ENCODE measurements at regions not wholly inside any gene's neighbourhood (a gene's known extent, or its start where the extent isn't known, plus 50 kb on each side); places are given as distances from the start of the nearest gene placed in this dataset.

DNA sequence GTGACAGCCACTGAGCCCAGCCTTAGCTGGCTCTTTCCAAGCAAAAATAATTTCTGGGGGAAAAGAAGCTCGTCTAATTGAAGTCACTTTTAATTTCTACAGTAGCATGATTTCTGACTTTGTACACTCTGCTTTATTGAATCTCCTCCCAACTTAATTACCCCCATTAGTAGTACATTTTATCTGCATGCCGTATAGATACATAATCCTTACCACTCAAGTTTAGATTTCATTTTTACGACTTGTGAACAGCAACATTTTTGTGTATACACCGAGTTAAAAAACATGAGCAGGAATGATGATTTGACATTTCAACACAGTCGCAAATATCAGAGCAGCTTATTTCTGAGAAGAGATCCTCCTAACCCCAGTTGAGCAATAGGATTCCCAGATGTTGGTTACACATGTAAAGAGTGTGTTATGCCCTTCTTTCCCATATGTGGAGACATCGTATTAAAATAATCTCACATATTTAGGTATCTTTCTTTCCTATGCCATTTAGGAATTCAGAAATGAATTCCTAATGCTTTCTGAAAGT lies 127.3 kb upstream of the MTHFD1L start:
- Histone ChIP-seq H3K4me3 (ENCODE audit: low read length) (no peak overlapping the region), H4K20me1 (ENCODE audit: insufficient read depth, low read length) (peaks cover 82% of the 10 kb centered on the region), H3K79me2 (ENCODE audit: low read length) (peaks cover 82% of the 10 kb centered on the region), H2AFZ (ENCODE audit: low read depth, low read length) (no peak overlapping the region), H3K9ac (ENCODE audit: low read length) (no peak overlapping the region), H3K4me1 (ENCODE audit: low read length) (peaks cover 23% of the 10 kb centered on the region), H3K27ac (ENCODE audit: low read length) (no peak overlapping the region), H3K9me3 (ENCODE audit: insufficient read depth, low read length) (no peaks in the 10 kb centered on the region), H3K36me3 (replicated peaks; ENCODE audit: low read depth, low read length) (peaks cover 12% of the 10 kb centered on the region), H3K4me2 (ENCODE audit: low read length) (no peak overlapping the region), H3K27me3 (ENCODE audit: low read depth, low read length) (no peaks in the 10 kb centered on the region)
- TF ChIP-seq EZH2phosphoT487 (IDR thresholded peaks at IDR 0.05; ENCODE audit: low read depth): no peak
- TF ChIP-seq CTCF (IDR thresholded peaks at IDR 0.05; ENCODE audit: low read depth, low read length): no peak

DNA sequence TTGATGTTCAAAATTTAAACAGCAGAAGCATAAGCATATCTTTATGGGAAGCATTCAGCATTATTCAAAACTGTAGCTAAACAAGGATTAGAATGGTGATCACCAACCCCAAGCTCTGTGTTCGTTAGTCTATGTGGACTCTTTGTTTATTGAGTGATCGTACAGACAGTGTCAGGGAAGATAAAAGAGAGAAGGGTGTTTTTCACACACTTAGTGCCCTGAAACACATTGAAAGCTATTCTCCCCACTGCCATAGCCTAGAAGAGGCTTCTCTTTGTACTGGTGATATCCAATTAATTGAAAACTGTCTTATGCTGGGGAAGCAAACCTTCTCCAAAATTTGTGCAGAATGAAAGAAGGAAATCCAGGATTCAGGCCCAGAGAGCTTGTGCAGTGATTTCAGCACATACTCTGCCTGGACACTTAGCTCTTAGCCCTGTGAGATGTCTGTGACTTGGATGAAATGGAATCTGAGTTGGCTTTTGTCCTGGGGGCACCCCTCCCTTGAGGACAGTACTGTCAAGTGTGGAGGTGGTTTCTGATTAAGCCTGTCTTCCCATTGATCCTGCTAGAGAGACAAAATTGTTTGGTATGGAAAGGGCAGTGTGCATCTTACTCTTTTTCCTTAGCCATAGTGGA lies 125.7 kb upstream of the MTHFD1L start:
- H3K4me3 ChIP-seq (ENCODE audit: low read length): no peak overlapping the region
- no peak overlapping the region for H3K27ac ChIP-seq (ENCODE audit: low read length)
- H3K9me3 ChIP-seq (ENCODE audit: insufficient read depth, low read length): no peaks in the 10 kb centered on the region
- H3K4me1 ChIP-seq (ENCODE audit: low read length): peaks cover 11% of the 10 kb centered on the region; the same call in 1 of the 2 replicates
- H3K36me3 ChIP-seq (replicated peaks; ENCODE audit: low read depth, low read length): no peaks in the 10 kb centered on the region
- no peak overlapping the region for H3K4me2 ChIP-seq (ENCODE audit: low read length)
- TF ChIP-seq EZH2phosphoT487 (IDR thresholded peaks at IDR 0.05; ENCODE audit: low read depth) (no peak), CTCF (IDR thresholded peaks at IDR 0.05; ENCODE audit: low read depth, low read length) (no peak)
- H2AFZ ChIP-seq (ENCODE audit: low read depth, low read length): no peak overlapping the region
- peaks cover 83% of the 10 kb centered on the region for H3K79me2 ChIP-seq (ENCODE audit: low read length)
- H3K9ac ChIP-seq (ENCODE audit: low read length): no peak overlapping the region
- H4K20me1 ChIP-seq (ENCODE audit: insufficient read depth, low read length): peaks cover 80% of the 10 kb centered on the region
- H3K27me3 ChIP-seq (ENCODE audit: low read depth, low read length): no peaks in the 10 kb centered on the region

DNA sequence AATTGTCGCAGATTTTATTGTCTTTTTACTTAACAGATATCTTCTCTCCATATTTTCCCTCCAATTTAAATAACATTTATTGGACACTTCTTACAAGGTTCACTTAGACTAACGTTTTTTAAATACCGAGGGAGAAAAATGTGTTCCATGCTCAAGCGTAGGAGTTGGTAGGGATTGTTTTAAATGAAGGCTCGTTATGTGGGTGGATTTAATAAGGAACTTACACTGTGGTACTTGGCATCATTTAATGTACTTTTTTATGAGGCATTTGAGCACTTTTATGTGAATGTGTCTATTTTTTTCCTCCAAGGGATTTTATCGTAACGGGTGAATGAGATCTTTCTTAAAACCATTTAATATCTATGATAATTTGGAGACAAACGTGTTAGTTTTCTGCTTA lies 125.0 kb upstream of the MTHFD1L start:
- Histone ChIP-seq H4K20me1 (ENCODE audit: insufficient read depth, low read length) (peaks cover 80% of the 10 kb centered on the region), H3K79me2 (ENCODE audit: low read length) (peaks cover 86% of the 10 kb centered on the region), H3K4me1 (ENCODE audit: low read length) (peaks cover 11% of the 10 kb centered on the region; the same call in 1 of the 2 replicates), H3K36me3 (replicated peaks; ENCODE audit: low read depth, low read length) (no peaks in the 10 kb centered on the region), H2AFZ (ENCODE audit: low read depth, low read length) (no peak overlapping the region), H3K27me3 (ENCODE audit: low read depth, low read length) (no peaks in the 10 kb centered on the region), H3K9me3 (ENCODE audit: insufficient read depth, low read length) (no peaks in the 10 kb centered on the region), H3K9ac (ENCODE audit: low read length) (no peak overlapping the region), H3K4me3 (ENCODE audit: low read length) (no peak overlapping the region), H3K27ac (ENCODE audit: low read length) (no peak overlapping the region), H3K4me2 (ENCODE audit: low read length) (no peak overlapping the region)
- TF ChIP-seq CTCF (IDR thresholded peaks at IDR 0.05; ENCODE audit: low read depth, low read length) (no peak), EZH2phosphoT487 (IDR thresholded peaks at IDR 0.05; ENCODE audit: low read depth) (no peak)

DNA sequence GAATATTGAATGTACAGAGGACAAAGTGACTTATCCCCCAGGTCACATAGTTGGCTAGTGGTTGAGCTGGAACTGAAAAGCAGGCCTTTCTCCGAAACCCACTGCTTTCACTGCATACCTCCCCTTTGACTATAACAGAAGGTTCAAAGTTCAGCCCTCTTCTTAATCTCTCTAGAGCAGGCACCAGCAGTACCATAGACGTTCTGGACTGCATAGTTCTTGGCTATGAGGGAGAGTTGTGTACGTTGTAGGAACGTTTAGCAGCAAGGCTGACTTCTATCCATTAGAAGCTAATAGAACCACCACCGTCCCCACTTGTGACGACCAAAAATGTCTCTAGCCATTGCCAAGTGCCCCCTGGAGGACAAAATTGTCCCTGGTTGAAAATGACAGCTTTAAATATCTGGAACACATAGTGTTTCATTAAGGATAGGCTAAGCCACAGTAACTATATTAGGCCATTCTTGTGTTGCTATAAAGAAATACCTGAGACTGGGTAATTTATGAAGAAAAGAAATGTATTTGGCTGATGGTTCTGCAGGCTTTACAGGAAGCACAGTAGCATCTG lies 123.8 kb upstream of the MTHFD1L start:
- H3K9ac ChIP-seq (ENCODE audit: low read length): no peak overlapping the region
- peaks cover 90% of the 10 kb centered on the region for H3K79me2 ChIP-seq (ENCODE audit: low read length)
- H3K36me3 ChIP-seq (replicated peaks; ENCODE audit: low read depth, low read length): no peaks in the 10 kb centered on the region
- H3K4me2 ChIP-seq (ENCODE audit: low read length): no peak overlapping the region
- H3K27ac ChIP-seq (ENCODE audit: low read length): no peak overlapping the region
- no peak overlapping the region for H3K4me3 ChIP-seq (ENCODE audit: low read length)
- H3K4me1 ChIP-seq (ENCODE audit: low read length): peaks cover 11% of the 10 kb centered on the region; the same call in 1 of the 2 replicates
- H3K9me3 ChIP-seq (ENCODE audit: insufficient read depth, low read length): no peaks in the 10 kb centered on the region
- H4K20me1 ChIP-seq (ENCODE audit: insufficient read depth, low read length): peaks cover 81% of the 10 kb centered on the region
- no peaks in the 10 kb centered on the region for H3K27me3 ChIP-seq (ENCODE audit: low read depth, low read length)
- no peak overlapping the region for H2AFZ ChIP-seq (ENCODE audit: low read depth, low read length)
- peak; percentile 49 for TF ChIP-seq CTCF (IDR thresholded peaks at IDR 0.05; ENCODE audit: low read depth, low read length)
- no peak for TF ChIP-seq EZH2phosphoT487 (IDR thresholded peaks at IDR 0.05; ENCODE audit: low read depth)
